Stimulated activated CD8-positive, alpha-beta memory T cell treated with anti-CD3 and anti-CD28 coated beads, Interleukin-15, amount 100 ng/mL, for 48 hours (primary cell): ENCODE measurements at regions not wholly inside any gene's neighbourhood (a gene's known extent, or its start where the extent isn't known, plus 50 kb on each side); places are given as distances from the start of the nearest gene placed in this dataset.

Experiments
- DNase-seq, 2 donors: peaks; one replicate each; pipeline ENCODE4 v3.0.0-alpha.2; 2020; ENCODE audit warnings: low read depth in 2 of 2

- DNase-seq, result no peak
Observed at GRCh38 chr10:78272329-78272728, 238.7 kb downstream of the RPS24 start.

- no peak for DNase-seq
Observed at GRCh38 chr10:78274491-78274890, 240.8 kb downstream of the RPS24 start.

- DNase-seq, result no peak
Observed at GRCh38 chr10:78276139-78276538, 242.5 kb downstream of the RPS24 start.

- no peak for DNase-seq
Observed at GRCh38 chr10:78277314-78278057, 243.8 kb downstream of the RPS24 start.

GRCh38 chr10:78278058-78278404 lies 244.4 kb downstream of the RPS24 start:
- no peak for DNase-seq

GRCh38 chr10:78279756-78280155 lies 246.1 kb downstream of the RPS24 start:
- DNase-seq, result no peak

- no peak for DNase-seq
Observed at GRCh38 chr10:78280604-78281003, 246.9 kb downstream of the RPS24 start.

GRCh38 chr10:78281627-78282026 lies 248.0 kb downstream of the RPS24 start:
- no peak for DNase-seq

GRCh38 chr10:78283069-78283682 lies 249.5 kb downstream of the RPS24 start:
- DNase-seq, result no peak

- no peak for DNase-seq
Observed at GRCh38 chr10:78284381-78284780, 250.7 kb downstream of the RPS24 start.

GRCh38 chr10:78285226-78285625 lies 251.6 kb downstream of the RPS24 start:
- no peak for DNase-seq

- DNase-seq, result no peak
Observed at GRCh38 chr10:78286186-78286585, 252.5 kb downstream of the RPS24 start.

GRCh38 chr10:78286668-78287067 lies 253.0 kb downstream of the RPS24 start:
- DNase-seq, result no peak

- no peak for DNase-seq
Observed at GRCh38 chr10:78287618-78288017, 254.0 kb downstream of the RPS24 start.

GRCh38 chr10:78288663-78289062 lies 255.0 kb downstream of the RPS24 start:
- DNase-seq, result no peak

- no peak for DNase-seq
Observed at GRCh38 chr10:78290131-78290750, 256.6 kb downstream of the RPS24 start.

GRCh38 chr10:78291722-78292121 lies 258.1 kb downstream of the RPS24 start:
- no peak for DNase-seq

- DNase-seq, result no peak
Observed at GRCh38 chr10:78292250-78292981, 258.8 kb downstream of the RPS24 start.

- no peak for DNase-seq
Observed at GRCh38 chr10:78292982-78293865, 259.6 kb downstream of the RPS24 start.

GRCh38 chr10:78295242-78295641 lies 261.6 kb downstream of the RPS24 start:
- no peak for DNase-seq

- no peak for DNase-seq
Observed at GRCh38 chr10:78296785-78297184, 263.1 kb downstream of the RPS24 start.

- no peak for DNase-seq
Observed at GRCh38 chr10:78297997-78298396, 264.3 kb downstream of the RPS24 start.
